Renal cortical epithelial cell (primary cell): ENCODE measurements at regions not wholly inside any gene's neighbourhood (a gene's known extent, or its start where the extent isn't known, plus 50 kb on each side); places are given as distances from the start of the nearest gene placed in this dataset.

Experiments used
- DNase-seq: peaks from one replicate; pipeline ENCODE4 v3.0.0-alpha.2; 2011; ENCODE audit warnings: low read depth

DNA sequence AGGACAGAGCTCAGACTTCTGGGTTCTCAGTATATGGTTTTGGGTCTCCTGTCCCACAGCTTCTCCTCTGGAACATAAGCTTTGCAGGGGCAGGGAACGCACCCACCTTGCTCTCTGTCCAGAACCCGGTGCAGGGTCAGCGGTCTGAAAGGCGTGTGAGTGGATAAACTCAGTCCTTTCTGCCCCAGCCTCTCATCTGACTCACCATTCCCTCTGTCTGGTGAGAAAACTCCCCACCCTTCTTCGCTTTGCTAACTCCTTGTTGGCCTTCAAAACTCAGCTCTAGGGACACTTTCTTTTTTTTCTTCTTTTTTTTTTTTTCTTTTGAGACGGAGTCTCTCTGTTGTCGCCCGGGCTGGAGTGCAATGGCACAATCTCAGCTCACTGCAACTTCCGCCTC lies 68.9 kb upstream of the NUP50 start:
- no peak for DNase-seq

GRCh38 chr22:45096256-45096907 lies 67.3 kb upstream of the NUP50 start:
- peak; percentile 56 for DNase-seq

GRCh38 chr22:45097061-45097460 lies 66.7 kb upstream of the NUP50 start:
- no peak for DNase-seq

GRCh38 chr22:45098056-45098455 lies 65.7 kb upstream of the NUP50 start:
- no peak for DNase-seq

- DNase-seq, result no peak
Measured at GRCh38 chr22:45099961-45100360, 63.8 kb upstream of the NUP50 start.

DNA sequence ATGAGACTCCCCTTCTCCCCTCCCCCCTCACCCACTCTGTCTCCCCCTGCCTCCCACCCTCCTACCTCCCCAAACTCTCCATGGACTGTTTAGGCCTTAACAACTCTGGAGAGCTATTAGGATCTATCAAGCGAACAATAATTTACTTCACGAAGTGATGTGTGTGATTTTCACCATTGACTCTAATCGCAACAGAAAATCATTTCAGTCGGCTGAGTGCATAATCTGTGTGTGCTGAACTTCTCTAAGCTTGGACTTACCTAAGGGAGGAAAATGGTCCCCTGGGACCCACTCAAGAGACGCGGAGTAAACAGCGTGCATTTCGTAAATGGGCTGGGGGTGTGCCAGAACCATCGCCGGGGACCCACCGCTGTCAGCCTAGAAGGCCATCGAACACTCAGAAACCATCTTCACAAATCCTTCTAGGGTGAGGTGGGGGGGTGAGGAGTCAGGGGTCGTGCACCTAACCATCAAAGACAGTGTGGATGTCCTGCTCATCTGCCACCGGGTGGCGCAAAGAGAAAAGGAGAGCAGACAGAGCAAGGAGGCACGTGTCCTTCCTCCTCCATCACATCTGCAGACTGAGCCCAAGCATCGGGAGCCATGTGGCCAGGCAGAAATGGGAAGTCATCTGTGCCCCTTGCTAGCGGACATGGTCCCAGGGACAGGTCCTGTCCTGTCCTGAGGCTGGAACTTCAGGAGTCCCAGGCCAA lies 62.1 kb upstream of the NUP50 start:
- DNase-seq, result no peak

DNA sequence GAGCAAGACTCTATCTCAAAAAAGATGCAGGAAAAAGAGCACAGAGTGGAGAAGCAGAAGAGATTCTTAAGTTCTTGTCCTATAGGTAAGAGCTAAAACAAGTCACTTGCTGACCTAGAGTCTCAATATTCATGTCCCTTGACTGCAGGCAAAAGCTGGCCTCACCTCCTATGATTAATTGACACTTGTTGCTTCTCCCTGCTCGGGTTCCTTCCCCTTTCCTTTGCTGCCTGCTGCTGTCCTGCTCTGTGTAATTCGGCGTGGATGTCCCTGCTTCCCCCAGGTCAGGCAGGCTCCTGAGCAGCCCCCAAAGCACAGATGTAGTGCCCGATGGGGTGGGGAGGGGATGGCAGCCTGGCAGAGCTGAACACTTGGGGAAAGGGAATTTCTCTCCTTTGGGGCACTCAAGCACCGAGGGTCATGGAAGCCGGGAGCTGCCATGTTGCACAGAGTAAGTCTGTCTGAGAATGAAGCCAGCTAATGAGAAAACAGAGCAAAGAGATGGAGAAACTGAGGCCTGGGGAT lies 60.8 kb upstream of the NUP50 start:
- DNase-seq, result no peak

DNA sequence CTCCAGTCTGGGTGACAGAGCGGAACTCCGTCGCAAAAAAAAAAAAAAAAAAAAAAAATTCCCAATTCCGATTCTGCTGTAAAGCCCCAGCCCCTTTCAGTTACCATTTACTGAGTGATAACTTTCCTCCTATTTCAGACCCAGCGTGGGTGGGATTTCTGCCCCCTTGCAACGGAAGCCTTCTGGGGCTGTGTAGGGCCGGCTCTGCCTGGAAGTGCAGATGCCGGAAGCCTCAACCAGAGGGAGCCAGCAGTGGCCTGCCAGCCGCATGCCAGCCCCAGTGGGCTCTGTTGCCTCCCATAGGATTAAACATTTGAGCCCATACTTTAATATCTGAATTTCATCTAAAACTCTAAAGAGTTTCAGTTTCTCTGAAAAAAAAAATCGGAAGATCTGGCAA lies 60.0 kb upstream of the NUP50 start:
- DNase-seq, result no peak

GRCh38 chr22:45104313-45104712 lies 59.4 kb upstream of the NUP50 start:
- DNase-seq, result no peak

DNA sequence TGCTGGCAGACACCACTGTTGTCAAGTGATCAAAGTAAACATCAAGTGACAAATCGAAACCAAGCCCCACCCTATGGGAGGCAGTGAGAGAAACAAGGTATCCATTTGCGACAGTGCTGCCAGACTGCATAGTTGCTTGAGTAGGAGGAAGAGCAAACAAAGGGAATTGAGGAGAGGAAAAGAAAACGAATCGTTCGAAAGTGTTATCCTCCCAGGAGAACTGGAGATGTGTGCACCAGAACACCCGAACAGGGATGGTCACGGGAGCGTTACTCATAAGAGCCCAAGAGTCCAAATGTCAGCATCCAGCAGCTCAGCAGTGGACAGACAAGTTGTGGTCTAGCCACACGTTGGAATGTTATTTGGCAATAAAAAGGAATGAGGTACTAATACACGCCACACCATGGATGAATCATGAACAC lies 58.4 kb upstream of the NUP50 start:
- peak; percentile 85 for DNase-seq

DNA sequence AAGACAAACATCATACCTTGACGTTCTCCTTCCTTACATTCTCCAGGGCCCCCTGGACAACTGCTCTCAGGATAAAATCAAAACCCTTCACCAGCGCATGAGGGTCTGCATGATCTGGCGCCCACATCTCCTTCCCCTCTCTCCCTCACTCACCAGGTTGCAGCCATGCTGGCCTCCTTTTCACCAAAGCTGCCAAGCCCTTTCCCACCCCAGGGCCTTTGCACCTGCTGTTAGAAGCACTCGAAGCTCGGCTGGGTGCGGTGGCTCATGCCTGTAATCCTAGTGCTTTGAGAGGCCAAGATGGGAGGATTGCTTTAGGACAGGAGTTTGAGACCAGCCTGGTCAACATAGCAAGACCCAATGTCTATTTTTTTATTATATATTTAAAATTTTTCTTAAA lies 56.1 kb upstream of the NUP50 start:
- DNase-seq, result no peak

GRCh38 chr22:45112136-45112879 lies 51.4 kb upstream of the NUP50 start:
- DNase-seq, result no peak
